ENCODE measurements at regions not wholly inside any gene's neighbourhood (a gene's known extent, or its start where the extent isn't known, plus 50 kb on each side); places are given as distances from the start of the nearest gene placed in this dataset.
"Not testable (repeated sequence)": the region's sequence is repeated elsewhere in the genome, so short reads cannot be mapped to it uniquely, and the experiment has no call there.

DNA sequence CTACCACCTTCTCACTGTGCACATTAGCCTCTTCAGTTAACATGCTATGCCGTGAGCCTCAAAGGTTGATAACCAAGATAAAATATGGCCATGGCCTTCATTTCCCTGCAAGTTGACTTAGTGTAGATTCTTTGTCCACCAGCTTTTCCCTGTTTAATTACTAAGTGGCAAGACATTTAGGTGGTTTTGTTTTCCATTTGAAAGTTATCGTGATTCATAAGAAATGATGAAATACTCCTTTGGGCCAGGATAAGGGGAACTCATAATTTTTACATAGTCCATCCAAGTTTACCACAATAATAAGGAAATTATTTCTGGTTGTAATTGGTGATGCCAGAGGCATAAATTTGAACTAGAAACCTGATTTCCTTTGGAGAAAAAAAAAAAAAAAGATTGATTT lies 609.6 kb downstream of the TAF11L14 start:
- Histone ChIP-seq H3K27me3 (ENCODE audit: control insufficient read depth in 3 of 3, insufficient read depth in 3 of 3, low read length in 3 of 3) (no peaks in the 10 kb centered on the region), H3K9me3 (ENCODE audit: control insufficient read depth in 3 of 3, low read length in 3 of 3) (no peaks in the 10 kb centered on the region), H3K4me1 (ENCODE audit: control insufficient read depth in 3 of 3, insufficient read depth in 3 of 3, low read length in 3 of 3) (no peaks in the 10 kb centered on the region), H3K9ac (ENCODE audit: low read depth in 1 of 3, low read length in 3 of 3) (no peak overlapping the region), H3K27ac (ENCODE audit: low read depth, low read length) (no peak overlapping the region), H3K36me3 (ENCODE audit: control insufficient read depth in 3 of 3, insufficient read depth in 3 of 3, low read length in 3 of 3) (no peaks in the 10 kb centered on the region), H3K4me3 (ENCODE audit: low read length in 3 of 3) (no peak overlapping the region)

GRCh38 chr5:18244309-18244708 lies 610.0 kb downstream of the TAF11L14 start:
- no peaks in the 10 kb centered on the region for H3K4me1 ChIP-seq (ENCODE audit: control insufficient read depth in 3 of 3, insufficient read depth in 3 of 3, low read length in 3 of 3)
- H3K4me3 ChIP-seq (ENCODE audit: low read length in 3 of 3) = no peak overlapping the region
- H3K9ac ChIP-seq (ENCODE audit: low read depth in 1 of 3, low read length in 3 of 3) = no peak overlapping the region
- H3K36me3 ChIP-seq (ENCODE audit: control insufficient read depth in 3 of 3, insufficient read depth in 3 of 3, low read length in 3 of 3) = no peaks in the 10 kb centered on the region
- H3K27me3 ChIP-seq (ENCODE audit: control insufficient read depth in 3 of 3, insufficient read depth in 3 of 3, low read length in 3 of 3) = no peaks in the 10 kb centered on the region
- no peaks in the 10 kb centered on the region for H3K9me3 ChIP-seq (ENCODE audit: control insufficient read depth in 3 of 3, low read length in 3 of 3)
- no peak overlapping the region for H3K27ac ChIP-seq (ENCODE audit: low read depth, low read length)

GRCh38 chr5:18252559-18252958 lies 618.3 kb downstream of the TAF11L14 start:
- Histone ChIP-seq H3K4me1 (ENCODE audit: control insufficient read depth in 3 of 3, insufficient read depth in 3 of 3, low read length in 3 of 3) (no peaks in the 10 kb centered on the region), H3K36me3 (ENCODE audit: control insufficient read depth in 3 of 3, insufficient read depth in 3 of 3, low read length in 3 of 3) (no peaks in the 10 kb centered on the region), H3K4me3 (ENCODE audit: low read length in 3 of 3) (no peak overlapping the region), H3K9me3 (ENCODE audit: control insufficient read depth in 3 of 3, low read length in 3 of 3) (no peaks in the 10 kb centered on the region), H3K27ac (ENCODE audit: low read depth, low read length) (no peak overlapping the region), H3K9ac (ENCODE audit: low read depth in 1 of 3, low read length in 3 of 3) (no peak overlapping the region), H3K27me3 (ENCODE audit: control insufficient read depth in 3 of 3, insufficient read depth in 3 of 3, low read length in 3 of 3) (no peaks in the 10 kb centered on the region)

- H3K4me1 ChIP-seq (ENCODE audit: control insufficient read depth in 3 of 3, insufficient read depth in 3 of 3, low read length in 3 of 3) = no peaks in the 10 kb centered on the region
- no peaks in the 10 kb centered on the region for H3K36me3 ChIP-seq (ENCODE audit: control insufficient read depth in 3 of 3, insufficient read depth in 3 of 3, low read length in 3 of 3)
- H3K27me3 ChIP-seq (ENCODE audit: control insufficient read depth in 3 of 3, insufficient read depth in 3 of 3, low read length in 3 of 3) = no peaks in the 10 kb centered on the region
- no peak overlapping the region for H3K9ac ChIP-seq (ENCODE audit: low read depth in 1 of 3, low read length in 3 of 3)
- H3K9me3 ChIP-seq (ENCODE audit: control insufficient read depth in 3 of 3, low read length in 3 of 3) = no peaks in the 10 kb centered on the region
- H3K27ac ChIP-seq (ENCODE audit: low read depth, low read length) = no peak overlapping the region
- H3K4me3 ChIP-seq (ENCODE audit: low read length in 3 of 3) = no peak overlapping the region
These were observed 630.0 kb downstream of the TAF11L14 start for GRCh38 chr5:18264126-18264882.

GRCh38 chr5:18270635-18271338 lies 636.5 kb downstream of the TAF11L14 start:
- Histone ChIP-seq H3K36me3 (ENCODE audit: control insufficient read depth in 3 of 3, insufficient read depth in 3 of 3, low read length in 3 of 3) (no peaks in the 10 kb centered on the region), H3K27ac (ENCODE audit: low read depth, low read length) (no peak overlapping the region), H3K9me3 (ENCODE audit: control insufficient read depth in 3 of 3, low read length in 3 of 3) (no peaks in the 10 kb centered on the region), H3K4me1 (ENCODE audit: control insufficient read depth in 3 of 3, insufficient read depth in 3 of 3, low read length in 3 of 3) (no peaks in the 10 kb centered on the region), H3K4me3 (ENCODE audit: low read length in 3 of 3) (no peak overlapping the region), H3K27me3 (ENCODE audit: control insufficient read depth in 3 of 3, insufficient read depth in 3 of 3, low read length in 3 of 3) (no peaks in the 10 kb centered on the region), H3K9ac (ENCODE audit: low read depth in 1 of 3, low read length in 3 of 3) (no peak overlapping the region)

GRCh38 chr5:18276939-18277338 lies 642.7 kb downstream of the TAF11L14 start:
- Histone ChIP-seq H3K9me3 (ENCODE audit: control insufficient read depth in 3 of 3, low read length in 3 of 3) (no peaks in the 10 kb centered on the region), H3K36me3 (ENCODE audit: control insufficient read depth in 3 of 3, insufficient read depth in 3 of 3, low read length in 3 of 3) (no peaks in the 10 kb centered on the region), H3K27me3 (ENCODE audit: control insufficient read depth in 3 of 3, insufficient read depth in 3 of 3, low read length in 3 of 3) (no peaks in the 10 kb centered on the region), H3K27ac (ENCODE audit: low read depth, low read length) (no peak overlapping the region), H3K4me3 (ENCODE audit: low read length in 3 of 3) (no peak overlapping the region), H3K9ac (ENCODE audit: low read depth in 1 of 3, low read length in 3 of 3) (no peak overlapping the region), H3K4me1 (ENCODE audit: control insufficient read depth in 3 of 3, insufficient read depth in 3 of 3, low read length in 3 of 3) (no peaks in the 10 kb centered on the region)

DNA sequence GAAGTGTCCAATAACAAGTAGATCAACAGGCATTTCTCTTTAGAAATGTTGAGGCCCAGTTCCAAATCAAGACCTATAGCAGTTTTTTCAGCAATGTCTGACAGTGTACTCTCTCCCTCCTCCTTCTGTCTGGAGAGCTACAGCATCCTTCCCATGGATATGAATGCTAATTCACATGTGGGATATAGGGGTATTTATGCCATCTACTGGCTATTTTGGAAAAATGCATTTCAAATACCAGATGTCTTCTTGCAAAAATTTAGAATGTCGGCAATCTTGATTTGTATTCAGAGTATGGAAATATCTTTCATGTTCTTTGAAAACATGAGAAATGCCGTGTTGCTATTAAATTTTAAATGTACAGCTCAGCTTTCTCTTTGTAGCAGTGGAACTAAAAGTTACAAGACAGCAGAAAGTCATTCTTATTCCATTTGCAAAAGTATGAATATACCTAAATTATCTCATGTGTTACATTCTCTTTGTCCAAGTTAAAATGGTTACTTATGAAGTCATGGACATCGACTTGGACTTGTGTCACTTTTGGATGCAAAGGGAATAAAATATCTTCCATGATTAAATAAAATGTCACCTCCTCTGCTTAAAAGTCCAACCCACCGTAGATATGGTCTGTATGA lies 647.8 kb downstream of the TAF11L14 start:
- no peak overlapping the region for H3K4me3 ChIP-seq (ENCODE audit: low read length in 3 of 3)
- no peak overlapping the region for H3K27ac ChIP-seq (ENCODE audit: low read depth, low read length)
- H3K36me3 ChIP-seq (ENCODE audit: control insufficient read depth in 3 of 3, insufficient read depth in 3 of 3, low read length in 3 of 3) = no peaks in the 10 kb centered on the region
- no peaks in the 10 kb centered on the region for H3K4me1 ChIP-seq (ENCODE audit: control insufficient read depth in 3 of 3, insufficient read depth in 3 of 3, low read length in 3 of 3)
- no peaks in the 10 kb centered on the region for H3K9me3 ChIP-seq (ENCODE audit: control insufficient read depth in 3 of 3, low read length in 3 of 3)
- no peaks in the 10 kb centered on the region for H3K27me3 ChIP-seq (ENCODE audit: control insufficient read depth in 3 of 3, insufficient read depth in 3 of 3, low read length in 3 of 3)
- H3K9ac ChIP-seq (ENCODE audit: low read depth in 1 of 3, low read length in 3 of 3) = no peak overlapping the region

GRCh38 chr5:18285257-18285656 lies 651.0 kb downstream of the TAF11L14 start:
- Histone ChIP-seq H3K27me3 (ENCODE audit: control insufficient read depth in 3 of 3, insufficient read depth in 3 of 3, low read length in 3 of 3) (no peaks in the 10 kb centered on the region), H3K36me3 (ENCODE audit: control insufficient read depth in 3 of 3, insufficient read depth in 3 of 3, low read length in 3 of 3) (no peaks in the 10 kb centered on the region), H3K4me3 (ENCODE audit: low read length in 3 of 3) (no peak overlapping the region), H3K4me1 (ENCODE audit: control insufficient read depth in 3 of 3, insufficient read depth in 3 of 3, low read length in 3 of 3) (no peaks in the 10 kb centered on the region), H3K9me3 (ENCODE audit: control insufficient read depth in 3 of 3, low read length in 3 of 3) (no peaks in the 10 kb centered on the region), H3K9ac (ENCODE audit: low read depth in 1 of 3, low read length in 3 of 3) (no peak overlapping the region), H3K27ac (ENCODE audit: low read depth, low read length) (no peak overlapping the region)

GRCh38 chr5:18292146-18292545 lies 657.9 kb downstream of the TAF11L14 start:
- no peak overlapping the region for H3K27ac ChIP-seq (ENCODE audit: low read depth, low read length)
- no peaks in the 10 kb centered on the region for H3K27me3 ChIP-seq (ENCODE audit: control insufficient read depth in 3 of 3, insufficient read depth in 3 of 3, low read length in 3 of 3)
- no peaks in the 10 kb centered on the region for H3K36me3 ChIP-seq (ENCODE audit: control insufficient read depth in 3 of 3, insufficient read depth in 3 of 3, low read length in 3 of 3)
- no peak overlapping the region for H3K4me3 ChIP-seq (ENCODE audit: low read length in 3 of 3)
- no peaks in the 10 kb centered on the region for H3K4me1 ChIP-seq (ENCODE audit: control insufficient read depth in 3 of 3, insufficient read depth in 3 of 3, low read length in 3 of 3)
- H3K9me3 ChIP-seq (ENCODE audit: control insufficient read depth in 3 of 3, low read length in 3 of 3) = no peaks in the 10 kb centered on the region
- no peak overlapping the region for H3K9ac ChIP-seq (ENCODE audit: low read depth in 1 of 3, low read length in 3 of 3)

- not testable (repeated sequence) for H3K27ac ChIP-seq (ENCODE audit: low read depth, low read length); H3K36me3 ChIP-seq (ENCODE audit: control insufficient read depth in 3 of 3, insufficient read depth in 3 of 3, low read length in 3 of 3); H3K9me3 ChIP-seq (ENCODE audit: control insufficient read depth in 3 of 3, low read length in 3 of 3); H3K4me3 ChIP-seq (ENCODE audit: low read length in 3 of 3); H3K4me1 ChIP-seq (ENCODE audit: control insufficient read depth in 3 of 3, insufficient read depth in 3 of 3, low read length in 3 of 3); H3K27me3 ChIP-seq (ENCODE audit: control insufficient read depth in 3 of 3, insufficient read depth in 3 of 3, low read length in 3 of 3); H3K9ac ChIP-seq (ENCODE audit: low read depth in 1 of 3, low read length in 3 of 3)
These were observed 661.4 kb downstream of the TAF11L14 start for GRCh38 chr5:18295696-18296095.
